ENCODE measurements at regions not wholly inside any gene's neighbourhood (a gene's known extent, or its start where the extent isn't known, plus 50 kb on each side); places are given as distances from the start of the nearest gene placed in this dataset.

DNA sequence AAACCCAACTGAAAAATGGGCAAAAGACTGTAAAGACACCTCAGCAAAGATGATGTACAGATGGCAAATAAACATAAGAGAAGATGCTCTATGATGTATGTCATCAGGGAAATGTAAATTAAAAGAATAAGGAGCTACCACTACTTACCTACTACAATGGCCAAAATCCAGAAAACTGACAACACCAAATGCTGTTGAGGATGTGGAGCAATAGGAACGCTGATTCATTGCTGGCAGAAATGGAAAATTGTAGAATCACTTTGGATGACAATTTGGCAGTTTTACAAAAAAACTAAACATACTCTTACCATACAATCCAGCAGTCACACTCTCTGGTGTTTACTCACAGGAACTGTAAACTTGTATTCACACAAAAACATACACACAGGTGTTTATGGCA lies 222.3 kb upstream of the LDB2 start:
- no peaks in the 10 kb centered on the region for H3K27me3 ChIP-seq
- H3K27ac ChIP-seq: no peak overlapping the region
- H3K4me3 ChIP-seq: no peak overlapping the region
- no peak for TF ChIP-seq CTCF (IDR thresholded peaks at IDR 0.05)
- H3K4me1 ChIP-seq: no peaks in the 10 kb centered on the region
- no peaks in the 10 kb centered on the region for H3K9me3 ChIP-seq
- no peak for DNase-seq
- intact Hi-C loops (cut with DNase I; ENCODE audit: low total_unique reads): no loop called here
- no peaks in the 10 kb centered on the region for H3K36me3 ChIP-seq

DNA sequence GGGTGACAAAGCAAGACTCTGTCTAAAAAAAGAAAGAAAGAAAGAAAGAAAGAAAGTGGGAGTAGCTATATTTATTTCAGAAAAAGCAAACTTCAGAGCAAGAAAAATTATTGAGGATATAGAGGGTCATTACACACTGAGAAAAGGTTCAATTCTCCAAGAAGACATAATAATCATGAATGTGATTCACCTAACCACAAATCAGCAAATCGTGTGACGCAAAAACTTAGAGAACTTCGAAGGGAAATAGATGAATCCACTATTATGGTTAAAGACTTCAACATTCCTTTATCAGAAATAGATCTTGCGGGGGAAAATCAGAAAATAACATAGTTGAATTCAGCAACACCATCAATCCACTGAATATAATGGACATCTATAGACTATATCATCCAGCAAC lies 219.3 kb upstream of the LDB2 start:
- no peak overlapping the region for H3K4me3 ChIP-seq
- no peaks in the 10 kb centered on the region for H3K36me3 ChIP-seq
- intact Hi-C loops (cut with DNase I; ENCODE audit: low total_unique reads): no loop called here
- H3K9me3 ChIP-seq: no peaks in the 10 kb centered on the region
- TF ChIP-seq CTCF (IDR thresholded peaks at IDR 0.05): no peak
- H3K27me3 ChIP-seq: no peaks in the 10 kb centered on the region
- no peak overlapping the region for H3K27ac ChIP-seq
- DNase-seq: no peak
- H3K4me1 ChIP-seq: no peaks in the 10 kb centered on the region

DNA sequence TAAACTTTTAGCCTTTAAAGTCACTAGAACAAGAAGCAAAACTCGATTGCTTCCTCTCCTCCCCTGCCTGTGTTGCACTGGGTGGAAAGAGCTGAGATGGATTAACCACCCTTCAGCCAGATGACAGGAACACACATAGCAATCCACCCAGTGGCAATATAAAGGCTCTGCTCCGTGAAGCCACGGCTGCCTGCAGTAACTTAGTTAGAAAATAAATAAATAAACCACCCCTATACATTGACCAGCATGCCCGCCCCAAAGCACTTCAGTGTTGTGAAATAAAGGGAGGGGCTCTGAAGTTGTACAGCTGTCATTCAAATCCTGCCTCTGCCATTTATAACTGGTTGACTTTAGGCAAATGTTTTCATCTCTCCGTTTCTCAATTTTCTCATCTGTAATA lies 217.1 kb upstream of the LDB2 start:
- H3K4me3 ChIP-seq: no peak overlapping the region
- no peaks in the 10 kb centered on the region for H3K4me1 ChIP-seq
- no peak for TF ChIP-seq CTCF (IDR thresholded peaks at IDR 0.05)
- no peak overlapping the region for H3K27ac ChIP-seq
- H3K27me3 ChIP-seq: no peaks in the 10 kb centered on the region
- no peaks in the 10 kb centered on the region for H3K9me3 ChIP-seq
- no peak for DNase-seq
- H3K36me3 ChIP-seq: no peaks in the 10 kb centered on the region
- intact Hi-C loops (cut with DNase I; ENCODE audit: low total_unique reads): no loop called here

DNA sequence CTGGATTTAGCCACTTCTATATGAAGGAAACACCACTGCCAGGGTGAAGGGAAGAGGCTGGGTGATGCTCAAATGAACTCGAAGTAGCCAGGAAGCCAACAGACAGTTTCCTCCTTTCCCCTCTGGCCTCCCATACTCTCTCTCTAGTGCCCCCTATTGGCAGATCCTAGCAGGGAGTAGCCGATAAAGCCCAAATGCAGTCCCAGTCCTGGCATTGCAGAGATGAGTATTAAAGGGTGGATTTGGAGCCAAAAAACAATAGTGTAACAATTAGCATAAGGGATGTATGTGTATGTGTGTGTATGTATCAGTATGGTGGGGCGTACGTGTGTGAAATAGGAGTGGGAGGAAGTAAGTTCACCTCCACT lies 213.8 kb upstream of the LDB2 start:
- Histone ChIP-seq H3K4me3 (no peak overlapping the region), H3K27me3 (no peaks in the 10 kb centered on the region), H3K9me3 (no peaks in the 10 kb centered on the region), H3K27ac (no peak overlapping the region), H3K36me3 (no peaks in the 10 kb centered on the region), H3K4me1 (no peaks in the 10 kb centered on the region)
- no peak for TF ChIP-seq CTCF (IDR thresholded peaks at IDR 0.05)
- no peak for DNase-seq
- intact Hi-C loops (cut with DNase I; ENCODE audit: low total_unique reads): no loop called here

DNA sequence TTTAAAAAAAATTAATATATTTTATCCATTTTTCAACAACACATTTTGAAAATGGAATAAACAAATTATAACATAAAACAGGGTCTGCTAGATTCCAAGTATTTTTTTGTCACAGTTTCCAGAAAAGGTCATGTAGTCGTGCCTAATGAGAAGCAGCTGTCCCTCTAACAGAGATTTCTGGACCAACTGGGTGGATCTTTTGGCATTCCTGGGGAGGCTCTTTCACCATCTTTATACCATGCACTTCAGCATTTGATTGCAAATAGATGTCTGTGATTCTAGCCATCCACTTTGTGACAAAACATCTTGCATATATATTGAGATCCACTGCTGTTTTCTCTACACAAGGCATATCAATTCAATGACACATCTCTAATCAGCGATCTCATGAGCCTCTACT lies 210.7 kb upstream of the LDB2 start:
- H3K27me3 ChIP-seq: no peaks in the 10 kb centered on the region
- no peak for DNase-seq
- intact Hi-C loops (cut with DNase I; ENCODE audit: low total_unique reads): no loop called here
- no peaks in the 10 kb centered on the region for H3K9me3 ChIP-seq
- no peaks in the 10 kb centered on the region for H3K36me3 ChIP-seq
- no peak overlapping the region for H3K27ac ChIP-seq
- H3K4me3 ChIP-seq: no peak overlapping the region
- no peaks in the 10 kb centered on the region for H3K4me1 ChIP-seq
- TF ChIP-seq CTCF (IDR thresholded peaks at IDR 0.05): no peak

GRCh38 chr4:17103231-17103630 lies 204.8 kb upstream of the LDB2 start:
- TF ChIP-seq CTCF (IDR thresholded peaks at IDR 0.05): no peak
- H3K4me3 ChIP-seq: no peak overlapping the region
- no peaks in the 10 kb centered on the region for H3K27me3 ChIP-seq
- H3K36me3 ChIP-seq: no peaks in the 10 kb centered on the region
- DNase-seq: no peak
- H3K27ac ChIP-seq: no peak overlapping the region
- H3K9me3 ChIP-seq: no peaks in the 10 kb centered on the region
- H3K4me1 ChIP-seq: no peaks in the 10 kb centered on the region
- intact Hi-C loops (cut with DNase I; ENCODE audit: low total_unique reads): no loop called here

Data from tibial artery (tissue), 4 donors.